ENCODE measurements at regions not wholly inside any gene's neighbourhood (a gene's known extent, or its start where the extent isn't known, plus 50 kb on each side); places are given as distances from the start of the nearest gene placed in this dataset.
"Not testable (repeated sequence)": the region's sequence is repeated elsewhere in the genome, so short reads cannot be mapped to it uniquely, and the experiment has no call there.

- not testable (repeated sequence) for TF ChIP-seq POLR2AphosphoS5 (IDR thresholded peaks at IDR 0.05; ENCODE audit: low read depth); CTCF (IDR thresholded peaks at IDR 0.05; ENCODE audit: insufficient read depth, low read length); REST (IDR thresholded peaks at IDR 0.05; ENCODE audit: insufficient replicate concordance, low read depth); SPI1 (IDR thresholded peaks at IDR 0.05; ENCODE audit: borderline replicate concordance, low read depth); GABPA (IDR thresholded peaks at IDR 0.05; ENCODE audit: low read depth)
Observed at GRCh38 chr12:131646444-131646843, 64.4 kb upstream of the SFSWAP start.
